ENCODE measurements at regions not wholly inside any gene's neighbourhood (a gene's known extent, or its start where the extent isn't known, plus 50 kb on each side); places are given as distances from the start of the nearest gene placed in this dataset.

DNA sequence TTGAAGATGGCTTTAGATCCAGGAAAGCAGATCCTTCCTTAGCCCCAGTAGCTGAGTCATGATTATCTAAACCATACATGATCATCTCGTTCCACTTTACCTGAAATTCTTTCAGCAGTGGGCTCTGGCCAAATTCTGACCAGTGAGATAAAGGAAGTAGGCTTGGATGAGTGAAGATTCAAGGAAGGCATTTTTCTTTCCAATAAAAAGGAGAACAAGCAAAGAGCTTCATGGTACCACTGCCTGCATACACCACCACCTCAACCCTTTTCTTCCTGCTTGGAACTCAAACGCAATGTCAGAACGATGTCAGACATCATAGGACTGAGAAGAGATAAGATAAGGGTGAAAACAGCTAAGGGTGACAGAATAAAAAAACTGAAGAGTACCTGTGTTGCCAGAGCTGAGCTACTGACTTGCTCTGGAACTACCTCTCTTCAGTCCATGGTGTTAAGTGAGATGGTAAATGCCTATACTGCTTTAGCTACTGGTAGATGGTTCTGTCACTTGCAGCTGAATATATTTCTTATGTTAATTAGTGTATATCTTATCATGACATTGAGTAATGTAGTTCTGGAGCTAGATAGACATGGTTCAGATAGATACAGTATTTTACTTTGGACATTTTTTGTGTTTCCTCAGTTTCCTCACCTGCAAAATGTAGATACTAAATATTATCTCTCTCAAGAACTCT lies 58.7 kb upstream of the ACVR1 start:
- no peak for DNase-seq (ENCODE audit: low read depth in 2 of 2)

DNA sequence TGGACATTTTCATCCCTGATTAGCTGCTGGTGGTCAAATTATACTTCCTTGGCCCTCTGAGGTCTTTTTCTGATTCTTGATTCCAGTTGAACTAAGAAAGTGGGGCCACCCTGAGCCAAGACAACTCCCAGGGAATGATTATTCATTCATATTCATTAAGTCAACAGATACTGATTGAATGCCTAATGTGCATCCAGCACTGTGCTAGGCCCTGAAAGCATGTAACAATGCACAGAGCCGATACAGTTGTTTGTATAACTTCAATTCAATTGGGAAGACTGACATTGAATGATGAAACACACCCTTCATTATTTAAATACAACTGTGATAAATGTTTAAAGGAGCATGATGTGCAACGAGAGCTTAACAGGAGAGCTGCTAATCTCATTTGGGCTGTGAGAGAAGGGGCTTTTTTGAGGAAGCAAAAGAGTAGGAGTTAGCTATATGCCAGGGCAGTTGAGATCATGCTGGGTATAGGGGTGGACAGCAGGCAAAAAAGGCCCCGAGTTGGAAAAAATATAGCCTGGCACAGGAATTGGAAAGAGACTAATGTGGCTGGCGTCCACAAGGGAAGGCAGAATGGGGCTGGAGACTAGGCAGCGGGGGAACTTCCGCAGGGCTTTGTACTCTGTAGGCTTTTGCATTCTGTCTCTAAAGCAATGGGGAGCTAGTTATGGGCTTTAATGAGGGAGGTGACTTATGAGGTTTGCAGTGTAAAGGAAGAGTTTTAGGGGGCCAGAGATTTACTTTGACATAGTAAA lies 57.2 kb upstream of the ACVR1 start:
- DNase-seq (ENCODE audit: low read depth in 2 of 2) = no peak

DNA sequence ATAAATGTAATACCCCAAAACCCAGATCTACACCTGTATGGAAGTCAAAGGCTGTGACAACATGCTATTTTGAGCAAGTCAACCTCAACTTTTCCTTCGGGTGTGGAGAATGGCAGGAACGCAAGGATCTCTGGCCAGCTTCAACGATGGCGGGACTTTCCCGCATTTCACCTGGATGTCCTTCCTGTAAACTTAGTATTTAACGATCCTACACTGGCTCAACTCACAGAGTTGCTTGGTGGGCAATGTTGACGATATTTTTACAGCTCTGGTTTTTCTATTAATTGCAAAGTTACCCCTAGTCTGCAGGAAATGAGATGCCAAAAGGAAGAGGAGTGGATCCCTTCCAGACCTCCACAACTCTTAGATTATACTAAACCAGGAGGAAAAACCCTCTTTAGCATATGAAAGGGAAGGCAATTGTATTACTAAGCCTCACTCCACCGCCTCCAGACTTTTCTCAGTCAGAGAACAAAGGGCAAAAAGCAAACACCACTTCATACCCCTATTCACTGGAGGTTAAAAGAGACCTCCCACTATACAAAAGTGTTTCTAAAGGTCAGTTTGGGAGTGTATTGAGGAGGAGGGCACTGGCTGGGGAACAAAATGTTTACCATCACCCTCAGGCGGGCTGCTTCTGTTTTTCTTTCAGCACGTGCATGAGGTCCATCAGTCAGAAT lies 56.5 kb upstream of the ACVR1 start:
- no peak for DNase-seq (ENCODE audit: low read depth in 2 of 2)

DNA sequence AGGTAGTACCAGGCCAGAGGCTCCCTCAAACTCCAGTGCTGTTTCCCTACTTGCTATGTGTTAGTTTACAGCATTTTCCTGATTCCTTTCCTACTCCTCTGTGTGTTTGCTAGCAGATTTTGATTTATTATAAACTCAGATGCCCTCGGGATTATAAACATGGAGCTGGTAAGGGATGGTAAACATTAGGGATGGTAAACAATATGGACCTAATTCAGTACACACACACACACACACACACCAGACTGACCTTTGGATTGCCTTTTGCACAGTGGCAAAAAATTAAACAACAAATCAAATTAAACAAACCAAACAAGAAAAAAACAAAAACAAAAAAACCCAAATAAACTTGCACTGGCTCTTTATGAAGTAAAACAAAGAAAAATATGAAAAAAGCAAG lies 55.4 kb upstream of the ACVR1 start:
- no peak for DNase-seq (ENCODE audit: low read depth in 2 of 2)

DNA sequence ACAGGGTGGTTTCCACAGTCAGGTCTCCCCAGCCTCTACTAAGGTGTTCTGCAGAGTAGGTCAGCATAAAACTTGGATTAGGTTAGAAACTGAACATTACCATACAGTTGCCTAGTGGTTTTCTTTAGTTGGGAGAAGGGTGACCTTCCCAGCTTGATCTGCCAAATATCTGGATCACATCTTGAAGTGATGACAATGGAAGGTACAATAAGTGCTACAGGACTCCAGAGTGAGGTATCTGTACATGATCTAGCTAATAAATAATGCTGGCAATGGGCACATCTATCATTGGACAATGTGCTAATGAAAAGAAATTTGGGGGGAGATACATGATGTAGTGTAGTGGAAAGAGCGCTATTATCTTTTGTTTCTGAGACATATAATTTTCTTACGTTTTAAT lies 54.6 kb upstream of the ACVR1 start:
- DNase-seq (ENCODE audit: low read depth in 2 of 2) = no peak

DNA sequence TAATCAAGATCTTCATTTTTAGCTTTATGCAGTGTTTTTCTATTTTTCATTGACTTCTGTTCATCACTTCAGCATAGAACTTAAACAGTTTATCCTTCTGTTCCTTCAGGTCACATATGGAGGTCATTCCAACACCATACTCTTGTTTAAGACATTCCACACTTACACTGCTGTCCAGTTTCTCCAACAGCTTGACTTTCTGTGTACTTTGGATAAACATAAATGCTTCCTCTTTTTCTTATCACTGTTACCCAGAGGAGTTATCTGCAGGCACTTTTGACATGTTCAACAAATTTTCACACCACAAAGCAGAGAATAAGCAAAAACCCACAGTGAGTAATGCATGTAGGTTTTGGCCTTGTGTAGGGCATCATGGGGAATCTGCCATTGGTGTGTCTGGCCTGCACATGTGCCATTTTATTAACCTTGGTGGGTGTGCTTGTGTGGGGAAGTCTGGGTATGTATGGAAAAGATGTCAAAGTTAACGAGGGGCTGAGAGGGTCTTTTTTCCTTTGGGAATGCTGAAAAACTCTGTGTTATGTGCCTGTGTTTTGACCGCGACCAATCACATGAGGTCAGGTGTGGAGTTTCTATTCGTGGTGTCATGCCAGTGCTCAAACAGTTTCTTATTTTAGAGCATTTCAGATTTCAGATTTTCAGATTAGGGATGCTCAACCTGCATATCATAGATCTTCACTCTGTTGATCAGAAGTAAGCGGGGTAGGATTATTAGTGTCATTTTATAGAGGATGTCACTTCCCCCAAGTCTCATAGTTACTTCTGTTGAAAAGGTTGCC lies 53.9 kb upstream of the ACVR1 start:
- no peak for DNase-seq (ENCODE audit: low read depth in 2 of 2)

DNA sequence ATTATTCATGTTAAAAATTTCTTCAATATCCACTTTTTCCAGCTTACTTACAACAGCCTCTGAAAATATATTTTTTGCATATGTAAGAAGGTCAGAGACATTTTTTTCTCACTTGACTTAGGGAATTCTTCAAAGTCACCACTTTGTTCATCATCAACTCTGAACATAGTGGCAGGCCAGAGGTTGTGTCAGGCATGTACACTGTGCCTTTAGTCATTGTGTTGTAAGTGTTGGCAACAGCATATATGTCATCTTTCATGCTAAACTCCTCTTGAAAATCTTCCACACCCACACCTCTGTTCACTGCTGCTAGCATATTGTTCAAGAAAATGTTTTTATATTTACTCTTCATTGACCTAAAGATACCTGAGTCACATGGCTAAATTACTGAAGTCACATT lies 52.2 kb upstream of the ACVR1 start:
- no peak for DNase-seq (ENCODE audit: low read depth in 2 of 2)

DNA sequence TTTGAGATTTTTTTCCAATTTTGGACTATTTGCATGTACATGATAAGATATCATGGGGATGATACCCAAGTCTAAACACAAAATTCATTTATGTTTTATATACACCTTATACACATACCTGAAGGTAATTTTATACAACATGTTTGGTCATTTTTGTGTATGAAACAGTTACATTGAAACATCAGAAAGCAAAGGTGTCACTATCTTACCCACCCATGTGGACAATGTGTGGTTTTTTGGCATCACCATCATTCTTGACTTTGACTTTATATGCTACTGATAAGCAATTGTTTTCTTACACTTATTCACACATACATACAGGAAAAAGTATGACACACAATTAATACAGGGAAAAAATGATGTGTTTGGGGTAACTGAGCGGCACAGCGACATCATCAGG lies 51.0 kb upstream of the ACVR1 start:
- DNase-seq (ENCODE audit: low read depth in 2 of 2) = no peak
